HFF-Myc (cell line): ENCODE measurements at regions not wholly inside any gene's neighbourhood (a gene's known extent, or its start where the extent isn't known, plus 50 kb on each side); places are given as distances from the start of the nearest gene placed in this dataset.

Experiments used
- DNase-seq: peaks from one replicate; pipeline ENCODE4 v3.0.0-alpha.2; 2011; ENCODE audit warnings: low read depth; ENCODE audit errors: extremely low read depth
- H3K4me3 ChIP-seq: replicated peaks from 2 replicates; pipeline ENCODE4 v1.5.1; 2011; ENCODE audit warnings: low read depth, mild to moderate bottlenecking, control low read depth, low read length
- TF ChIP-seq, protein P1 (sequence below): IDR thresholded peaks from 2 replicates; pipeline ENCODE4 v1.5.1; 2012; ENCODE audit warnings: mild to moderate bottlenecking, low read depth, low read length, control low read depth; ENCODE audit errors: missing control alignments

GRCh38 chr4:185920171-185920570 lies 108.2 kb upstream of the SORBS2 start:
- TF ChIP-seq, protein P1, sequence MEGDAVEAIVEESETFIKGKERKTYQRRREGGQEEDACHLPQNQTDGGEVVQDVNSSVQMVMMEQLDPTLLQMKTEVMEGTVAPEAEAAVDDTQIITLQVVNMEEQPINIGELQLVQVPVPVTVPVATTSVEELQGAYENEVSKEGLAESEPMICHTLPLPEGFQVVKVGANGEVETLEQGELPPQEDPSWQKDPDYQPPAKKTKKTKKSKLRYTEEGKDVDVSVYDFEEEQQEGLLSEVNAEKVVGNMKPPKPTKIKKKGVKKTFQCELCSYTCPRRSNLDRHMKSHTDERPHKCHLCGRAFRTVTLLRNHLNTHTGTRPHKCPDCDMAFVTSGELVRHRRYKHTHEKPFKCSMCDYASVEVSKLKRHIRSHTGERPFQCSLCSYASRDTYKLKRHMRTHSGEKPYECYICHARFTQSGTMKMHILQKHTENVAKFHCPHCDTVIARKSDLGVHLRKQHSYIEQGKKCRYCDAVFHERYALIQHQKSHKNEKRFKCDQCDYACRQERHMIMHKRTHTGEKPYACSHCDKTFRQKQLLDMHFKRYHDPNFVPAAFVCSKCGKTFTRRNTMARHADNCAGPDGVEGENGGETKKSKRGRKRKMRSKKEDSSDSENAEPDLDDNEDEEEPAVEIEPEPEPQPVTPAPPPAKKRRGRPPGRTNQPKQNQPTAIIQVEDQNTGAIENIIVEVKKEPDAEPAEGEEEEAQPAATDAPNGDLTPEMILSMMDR, result no peak
- DNase-seq, result no peak
- H3K4me3 ChIP-seq, result no peak overlapping the region

- TF ChIP-seq, protein P1, result no peak
- DNase-seq, result no peak
- H3K4me3 ChIP-seq, result no peak overlapping the region
Observed at GRCh38 chr4:185920691-185921260, 108.8 kb upstream of the SORBS2 start.

DNA sequence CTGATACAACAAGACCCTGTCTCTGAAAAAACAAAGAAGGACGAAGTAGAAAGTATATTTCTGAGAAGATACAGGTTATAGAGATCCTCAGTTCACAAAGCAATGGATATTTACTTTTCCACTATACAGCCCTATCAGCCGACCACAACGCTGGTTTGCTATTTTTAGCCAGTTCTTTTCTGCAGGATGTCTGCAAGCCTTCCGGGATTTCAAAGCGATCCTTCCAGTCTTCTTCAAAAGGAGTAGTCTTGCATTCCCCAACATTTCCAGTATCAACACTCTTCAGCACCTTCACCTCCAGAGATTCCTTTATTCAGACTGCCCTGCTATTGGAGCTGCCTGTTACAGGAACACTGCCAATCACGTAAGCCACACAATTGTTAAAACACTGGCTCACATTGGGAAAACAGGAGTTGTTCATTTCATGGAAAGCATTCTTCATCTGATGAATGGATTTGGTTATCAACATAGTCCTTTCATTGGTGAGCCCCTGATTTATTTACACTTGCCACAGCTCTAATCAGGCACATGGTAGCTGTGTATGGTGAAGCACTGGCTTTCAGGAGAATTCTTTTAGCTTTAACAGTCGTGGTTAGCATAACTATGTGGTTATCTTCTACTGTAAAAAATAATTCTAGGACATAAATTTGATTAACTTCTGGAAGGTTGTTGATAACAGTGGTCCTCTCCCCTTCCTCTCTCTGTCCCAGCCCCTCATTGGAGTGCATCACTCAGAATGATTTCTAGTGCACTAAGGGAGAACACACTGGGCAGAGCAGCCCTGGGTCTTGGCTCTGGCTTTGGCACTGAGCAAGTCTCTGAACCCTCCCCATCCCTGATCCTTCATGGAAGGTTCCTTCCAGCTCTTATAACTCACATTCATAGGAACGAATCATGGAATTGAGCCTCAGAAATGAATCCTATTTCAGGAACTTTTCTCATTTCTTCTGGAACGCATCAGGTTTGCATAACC lies 109.9 kb upstream of the SORBS2 start:
- no peak for DNase-seq
- TF ChIP-seq, protein P1, result no peak
- no peak overlapping the region for H3K4me3 ChIP-seq

- no peak for DNase-seq
- TF ChIP-seq, protein P1, result no peak
Observed at GRCh38 chr4:185924458-185925044, 112.6 kb upstream of the SORBS2 start.

GRCh38 chr4:185925910-185926360 lies 113.9 kb upstream of the SORBS2 start:
- DNase-seq, result no peak
- TF ChIP-seq, protein P1, result no peak
- no peak overlapping the region for H3K4me3 ChIP-seq

More at GRCh38 chr4:185924458-185925044, 112.6 kb upstream of the SORBS2 start:
- no peak overlapping the region for H3K4me3 ChIP-seq

DNA sequence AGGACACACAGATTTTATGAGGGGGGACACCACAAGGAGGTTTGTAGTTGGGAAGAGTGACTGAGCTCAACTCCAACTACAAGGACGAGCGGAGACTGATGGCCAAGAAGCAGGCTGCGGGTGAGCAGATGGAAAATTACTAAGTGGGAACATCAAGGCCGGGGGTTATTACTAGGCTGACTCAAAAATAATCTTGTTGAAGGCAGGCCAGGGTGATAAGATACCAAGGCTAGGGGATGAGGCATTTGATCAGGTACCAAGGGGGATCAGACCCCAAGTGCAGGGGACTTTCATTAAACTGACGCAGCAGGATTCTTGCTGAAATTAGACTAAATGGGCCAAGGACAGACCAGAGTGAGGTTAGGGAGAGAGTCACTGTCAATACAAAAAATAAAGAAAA lies 119.4 kb upstream of the SORBS2 start:
- H3K4me3 ChIP-seq, result no peak overlapping the region
- no peak for DNase-seq
- TF ChIP-seq, protein P1, result no peak
